ENCODE measurements at regions not wholly inside any gene's neighbourhood (a gene's known extent, or its start where the extent isn't known, plus 50 kb on each side); places are given as distances from the start of the nearest gene placed in this dataset.

DNA sequence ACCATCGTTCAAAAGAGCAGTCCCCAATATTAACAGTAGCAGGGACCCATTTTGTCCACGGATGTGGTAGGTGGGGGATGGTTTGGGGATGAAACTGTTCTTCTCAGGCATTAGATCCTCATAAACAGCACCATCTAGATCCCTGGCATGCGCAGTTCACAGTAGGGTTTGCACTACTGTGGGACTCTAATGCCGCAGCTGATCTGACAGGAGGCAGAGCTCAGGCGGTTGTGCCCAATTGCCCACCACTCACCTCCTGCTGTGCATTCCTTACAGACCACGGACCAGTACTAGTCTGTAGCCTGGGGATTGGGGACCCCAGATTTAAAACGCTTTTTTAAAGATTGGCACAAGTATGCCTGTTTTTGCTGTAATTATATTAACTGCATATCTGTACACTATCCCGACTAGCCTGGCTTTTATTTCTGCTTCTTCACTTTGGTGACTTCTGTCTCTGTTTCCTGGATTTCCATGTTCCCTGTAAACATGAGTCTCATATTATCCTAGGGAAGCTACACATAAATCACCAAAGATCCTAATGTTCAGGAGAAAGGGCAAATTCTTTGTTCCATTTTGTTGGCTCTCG lies 163.3 kb upstream of the AKR1E2 start:
- peak; percentile 73 for DNase-seq (ENCODE audit: low read depth)

- no peak for DNase-seq (ENCODE audit: low read depth)
Observed at GRCh38 chr10:4661511-4662255, 164.3 kb upstream of the AKR1E2 start.

DNA sequence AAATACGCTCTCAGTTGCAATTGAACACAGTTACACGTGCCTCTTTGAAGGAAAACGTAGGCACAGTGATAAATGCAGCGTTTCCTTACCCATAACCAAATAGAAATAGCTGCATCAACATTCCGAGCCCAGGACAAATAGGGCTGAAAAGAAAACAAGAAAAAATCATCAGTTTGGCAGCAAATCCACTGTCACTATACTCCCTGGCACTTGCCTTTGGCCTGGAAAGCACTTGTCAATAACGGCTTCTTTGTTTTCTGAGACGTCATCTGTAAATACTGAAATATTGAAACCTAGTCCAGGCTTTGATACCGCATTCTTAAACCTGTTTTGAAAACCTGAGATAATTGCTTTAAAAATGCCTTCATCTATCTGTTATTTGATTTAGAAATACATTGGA lies 167.2 kb upstream of the AKR1E2 start:
- no peak for DNase-seq (ENCODE audit: low read depth)

DNA sequence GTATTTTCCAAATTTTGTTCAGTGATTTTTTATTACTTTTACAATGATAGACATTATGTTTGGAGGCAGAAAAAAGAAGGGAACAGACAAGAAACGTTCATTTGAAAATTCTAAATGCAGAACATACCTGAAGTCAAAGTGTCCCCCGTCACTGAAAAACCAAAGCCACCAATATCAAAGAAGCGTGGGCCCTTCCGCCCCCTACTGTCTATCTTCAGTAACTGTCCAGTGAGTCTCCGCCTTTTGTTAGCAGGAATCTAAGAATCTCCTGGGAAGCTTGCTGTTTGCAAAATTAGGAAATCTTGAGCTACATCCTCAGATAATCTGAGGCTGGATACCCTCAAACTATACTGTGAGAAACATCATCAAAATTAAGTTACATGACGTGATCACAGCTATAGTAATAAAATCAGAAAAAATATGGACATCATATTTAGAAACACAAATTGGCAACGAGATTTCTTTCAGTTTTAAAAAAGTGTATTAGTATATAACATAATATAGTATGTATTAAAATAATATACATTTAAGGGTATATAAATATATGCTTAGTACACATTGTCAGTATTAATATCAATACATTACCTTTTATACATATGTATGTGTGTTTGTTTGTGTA lies 169.3 kb upstream of the AKR1E2 start:
- DNase-seq (ENCODE audit: low read depth), result peak; percentile 71

GRCh38 chr10:4655879-4656278 lies 170.1 kb upstream of the AKR1E2 start:
- DNase-seq (ENCODE audit: low read depth), result no peak

DNA sequence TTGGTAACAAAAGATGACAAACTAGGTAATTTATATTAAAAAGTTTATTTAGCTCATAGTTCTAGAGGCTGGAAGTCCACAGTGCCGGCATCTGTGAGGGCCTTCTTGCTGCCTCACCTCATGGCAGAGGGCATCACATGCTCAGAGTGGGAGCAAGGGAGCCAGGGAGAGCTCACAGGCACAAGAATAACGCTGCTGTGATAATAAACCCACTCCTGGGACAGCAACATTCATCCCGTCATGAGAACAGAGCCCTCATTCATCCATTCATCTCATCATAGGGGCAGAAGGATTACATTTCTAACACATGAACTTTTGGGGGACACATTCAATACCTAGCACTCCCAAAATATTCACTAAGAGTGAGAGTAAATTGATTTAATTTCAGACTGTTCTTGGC lies 170.6 kb upstream of the AKR1E2 start:
- DNase-seq (ENCODE audit: low read depth), result no peak

- DNase-seq (ENCODE audit: low read depth), result no peak
Observed at GRCh38 chr10:4654496-4654895, 171.5 kb upstream of the AKR1E2 start.

GRCh38 chr10:4653160-4653559 lies 172.8 kb upstream of the AKR1E2 start:
- no peak for DNase-seq (ENCODE audit: low read depth)

DNA sequence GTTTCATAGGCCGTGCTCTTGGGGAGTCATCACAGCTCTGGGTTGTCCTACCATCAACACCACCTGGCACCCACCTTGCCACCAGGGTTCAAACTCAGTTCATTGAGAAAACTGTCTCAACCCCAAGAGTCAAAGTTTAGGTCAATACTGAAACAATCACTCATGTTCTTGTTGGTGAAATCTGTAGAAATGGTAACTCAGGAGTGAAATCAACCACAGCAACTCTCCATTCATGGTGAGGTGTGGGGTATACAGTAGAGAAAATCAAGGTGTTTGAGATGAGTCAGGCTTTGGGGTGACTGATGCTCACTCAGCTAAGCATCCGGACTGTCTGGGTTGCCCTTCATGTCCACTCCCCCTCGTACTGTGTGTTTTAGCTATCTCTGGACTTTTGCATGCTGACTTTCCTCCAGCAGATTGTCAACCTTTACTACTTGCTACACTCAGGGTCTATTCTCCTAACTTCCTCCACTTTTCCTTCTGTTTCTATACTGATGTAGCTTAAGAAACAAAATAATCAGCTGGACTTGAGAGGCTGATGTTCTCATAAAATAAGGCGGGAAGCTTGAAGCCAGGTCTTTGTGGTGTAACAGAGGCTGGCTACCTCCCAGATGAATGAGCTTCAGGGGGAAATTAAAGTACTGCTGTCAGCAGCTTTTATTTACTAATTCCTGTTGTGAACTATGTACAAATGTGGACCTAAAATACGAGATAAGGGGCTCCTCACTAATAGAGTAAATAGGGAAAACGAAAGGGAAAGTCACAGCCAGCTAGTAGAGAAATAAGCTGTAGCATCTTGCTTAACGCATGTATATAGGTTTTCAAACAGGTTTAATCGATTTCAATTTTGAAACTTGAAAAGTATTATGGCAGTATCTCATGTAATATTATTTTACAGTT lies 173.6 kb upstream of the AKR1E2 start:
- no peak for DNase-seq (ENCODE audit: low read depth)

GRCh38 chr10:4651404-4652037 lies 174.5 kb upstream of the AKR1E2 start:
- no peak for DNase-seq (ENCODE audit: low read depth)

GRCh38 chr10:4650582-4650981 lies 175.4 kb upstream of the AKR1E2 start:
- DNase-seq (ENCODE audit: low read depth), result peak; percentile 72

DNA sequence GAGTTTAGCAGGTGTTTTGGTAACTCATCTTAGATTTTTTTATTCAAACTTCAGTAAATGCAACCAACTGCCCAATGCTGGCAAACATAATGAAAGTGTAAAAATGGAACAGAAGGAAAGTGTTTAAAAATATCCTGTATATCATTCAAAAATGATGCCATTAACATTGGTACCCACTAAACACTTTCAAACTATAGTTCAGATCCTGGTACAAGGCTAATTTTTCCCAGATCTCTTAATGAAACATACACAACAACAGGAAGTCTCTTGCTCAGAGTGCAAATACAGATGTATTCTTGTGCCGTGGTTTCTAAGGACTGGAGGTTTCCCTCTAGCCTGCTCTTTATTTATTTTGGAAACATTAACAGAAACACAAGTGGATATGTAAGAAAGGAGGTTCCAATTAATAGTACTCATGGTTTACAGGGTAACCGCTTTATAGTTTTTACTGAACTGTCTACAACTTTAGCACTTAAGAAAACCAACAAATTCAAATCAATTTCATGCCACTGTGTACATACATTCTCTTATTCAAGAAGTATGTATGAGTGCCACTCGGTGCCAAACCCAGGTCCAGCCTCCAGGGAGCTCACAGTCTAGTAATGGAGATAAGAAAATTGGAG lies 176.0 kb upstream of the AKR1E2 start:
- peak; percentile 59 for DNase-seq (ENCODE audit: low read depth)

- DNase-seq (ENCODE audit: low read depth), result no peak
Observed at GRCh38 chr10:4649471-4649870, 176.5 kb upstream of the AKR1E2 start.

DNA sequence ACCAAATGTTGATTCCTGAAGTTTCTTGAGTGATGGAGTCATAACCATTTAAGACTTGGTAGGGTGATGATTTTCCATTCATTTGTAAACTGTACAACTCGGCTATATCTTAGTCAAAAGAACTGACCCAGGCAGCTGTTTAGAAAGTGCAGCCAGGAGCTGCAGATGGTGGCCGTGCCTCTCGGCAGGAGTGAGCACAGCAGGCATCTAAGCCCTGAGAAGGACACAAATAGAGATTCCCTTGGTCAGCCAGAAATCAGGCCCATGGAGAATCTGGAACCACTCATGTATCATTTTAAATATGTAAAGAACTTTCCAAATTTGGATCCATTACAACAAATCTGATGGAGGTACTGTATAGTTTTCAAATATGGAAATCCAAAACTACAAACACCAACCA lies 177.0 kb upstream of the AKR1E2 start:
- no peak for DNase-seq (ENCODE audit: low read depth)

- DNase-seq (ENCODE audit: low read depth), result no peak
Observed at GRCh38 chr10:4647109-4647785, 178.8 kb upstream of the AKR1E2 start.

- peak; percentile 18 for DNase-seq (ENCODE audit: low read depth)
Observed at GRCh38 chr10:4646547-4646946, 179.5 kb upstream of the AKR1E2 start.

DNA sequence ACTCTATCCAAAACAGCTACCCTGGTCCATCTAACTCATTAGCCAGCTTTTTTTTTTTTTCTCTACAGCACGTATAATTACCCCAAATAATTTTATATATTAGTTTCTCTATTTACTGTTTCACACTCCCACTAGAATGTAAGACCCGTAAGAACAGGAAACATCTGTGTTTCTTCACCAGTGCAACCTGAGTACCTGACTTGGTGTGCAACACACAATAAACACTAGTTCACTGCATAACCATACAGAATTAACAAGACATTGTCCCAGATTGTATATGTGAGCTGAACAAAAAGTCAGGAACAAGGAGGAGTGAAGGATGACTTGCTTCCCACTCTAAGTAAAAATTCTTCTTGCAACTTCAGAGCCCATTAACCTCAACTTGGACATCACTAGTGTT lies 180.2 kb upstream of the AKR1E2 start:
- no peak for DNase-seq (ENCODE audit: low read depth)

- no peak for DNase-seq (ENCODE audit: low read depth)
Observed at GRCh38 chr10:4643471-4643870, 182.5 kb upstream of the AKR1E2 start.

DNA sequence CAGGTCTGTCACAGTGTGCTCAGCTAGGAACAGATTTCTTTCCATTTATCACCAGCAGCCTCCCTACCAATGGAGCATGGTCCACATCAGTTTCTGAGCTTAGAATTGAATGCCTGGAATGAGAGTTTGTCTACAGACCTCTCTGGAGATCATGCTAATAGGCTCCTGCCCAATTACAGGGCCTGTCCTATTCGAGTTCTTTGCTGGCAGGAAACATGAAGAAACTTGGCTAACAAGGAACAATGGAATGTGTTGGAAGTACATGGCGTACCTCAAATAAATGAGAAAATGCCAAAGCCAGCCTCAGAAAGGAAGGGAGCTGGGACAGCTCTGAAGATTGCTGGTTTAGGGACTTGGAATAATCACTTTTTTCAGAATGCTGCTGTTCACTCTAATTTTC lies 186.0 kb upstream of the AKR1E2 start:
- no peak for DNase-seq (ENCODE audit: low read depth)

GRCh38 chr10:4638099-4638498 lies 187.9 kb upstream of the AKR1E2 start:
- DNase-seq (ENCODE audit: low read depth), result peak; percentile 17

- DNase-seq (ENCODE audit: low read depth), result no peak
Observed at GRCh38 chr10:4637657-4638056, 188.3 kb upstream of the AKR1E2 start.

Data from EH (cell line).